NCI-H146 (cell line): ENCODE measurements at regions not wholly inside any gene's neighbourhood (a gene's known extent, or its start where the extent isn't known, plus 50 kb on each side); places are given as distances from the start of the nearest gene placed in this dataset.

ENCODE experiments used
- DNase-seq: peaks from one replicate; lab custom pipeline; 2025; lab: John Stamatoyannopoulos, UW

GRCh38 chr13:21817878-21818277, 147.0 kb downstream of the FGF9 start:
- DNase-seq: no peak

- DNase-seq: no peak
Measured at GRCh38 chr13:21822029-21822428, 151.2 kb downstream of the FGF9 start.

GRCh38 chr13:21823416-21823815, 152.5 kb downstream of the FGF9 start:
- no peak for DNase-seq

GRCh38 chr13:21823949-21824348, 153.1 kb downstream of the FGF9 start:
- DNase-seq: no peak

- no peak for DNase-seq
Measured at GRCh38 chr13:21825186-21825585, 154.3 kb downstream of the FGF9 start.

GRCh38 chr13:21825801-21826200, 154.9 kb downstream of the FGF9 start:
- DNase-seq: no peak

- no peak for DNase-seq
Measured at GRCh38 chr13:21826214-21827015, 155.5 kb downstream of the FGF9 start.

- DNase-seq: no peak
Measured at GRCh38 chr13:21831654-21832324, 160.9 kb downstream of the FGF9 start.

- DNase-seq: no peak
Measured at GRCh38 chr13:21833921-21834320, 163.0 kb downstream of the FGF9 start.

GRCh38 chr13:21834521-21834920, 163.6 kb downstream of the FGF9 start:
- DNase-seq: no peak

GRCh38 chr13:21837288-21837687, 166.4 kb downstream of the FGF9 start:
- DNase-seq: no peak

GRCh38 chr13:21837841-21838551, 167.1 kb downstream of the FGF9 start:
- no peak for DNase-seq

- DNase-seq: no peak
Measured at GRCh38 chr13:21846605-21847004, 175.7 kb downstream of the FGF9 start.

GRCh38 chr13:21849323-21849722, 178.4 kb downstream of the FGF9 start:
- no peak for DNase-seq

- DNase-seq: no peak
Measured at GRCh38 chr13:21850013-21851006, 179.4 kb downstream of the FGF9 start.

GRCh38 chr13:21852043-21852442, 181.2 kb downstream of the FGF9 start:
- no peak for DNase-seq

GRCh38 chr13:21853779-21854178, 182.9 kb downstream of the FGF9 start:
- no peak for DNase-seq

GRCh38 chr13:21868823-21869222, 197.9 kb downstream of the FGF9 start:
- no peak for DNase-seq

GRCh38 chr13:21871382-21871781, 200.5 kb downstream of the FGF9 start:
- DNase-seq: no peak

- DNase-seq: no peak
Measured at GRCh38 chr13:21871919-21872318, 201.0 kb downstream of the FGF9 start.

GRCh38 chr13:21872795-21873194, 201.9 kb downstream of the FGF9 start:
- no peak for DNase-seq

GRCh38 chr13:21875116-21875515, 204.2 kb downstream of the FGF9 start:
- DNase-seq: no peak
